Myocyte (in vitro differentiated cells): ENCODE measurements at regions not wholly inside any gene's neighbourhood (a gene's known extent, or its start where the extent isn't known, plus 50 kb on each side); places are given as distances from the start of the nearest gene placed in this dataset.
"Not testable (repeated sequence)": the region's sequence is repeated elsewhere in the genome, so short reads cannot be mapped to it uniquely, and the experiment has no call there.

Experiments used
- DNase-seq: peaks from one replicate; pipeline ENCODE4 v3.0.0-alpha.2; 2012; ENCODE audit warnings: low read depth

- DNase-seq, result no peak
Observed at GRCh38 chr1:196091397-196092135, 516.7 kb downstream of the KCNT2 start.

DNA sequence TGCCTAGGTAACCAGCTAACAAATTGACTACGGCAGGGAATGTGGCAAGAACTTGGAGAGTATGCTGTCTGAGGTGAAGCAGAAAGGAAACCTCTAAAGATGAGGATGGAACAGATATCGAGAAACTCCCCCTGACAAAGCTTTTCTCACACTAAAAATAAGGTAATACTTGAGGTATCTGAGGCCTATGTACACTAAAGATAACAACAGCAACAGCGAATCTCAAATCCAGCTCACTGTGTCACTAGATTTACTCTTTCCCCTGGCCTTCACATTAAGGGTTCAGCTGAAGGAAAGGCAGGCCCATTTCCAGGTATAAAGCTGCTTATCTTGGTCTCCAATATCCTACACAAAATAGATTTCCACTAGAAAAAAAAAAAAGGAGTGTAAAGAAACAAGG, 518.0 kb downstream of the KCNT2 start:
- no peak for DNase-seq

- DNase-seq, result no peak
Observed at GRCh38 chr1:196088541-196088940, 519.7 kb downstream of the KCNT2 start.

DNA sequence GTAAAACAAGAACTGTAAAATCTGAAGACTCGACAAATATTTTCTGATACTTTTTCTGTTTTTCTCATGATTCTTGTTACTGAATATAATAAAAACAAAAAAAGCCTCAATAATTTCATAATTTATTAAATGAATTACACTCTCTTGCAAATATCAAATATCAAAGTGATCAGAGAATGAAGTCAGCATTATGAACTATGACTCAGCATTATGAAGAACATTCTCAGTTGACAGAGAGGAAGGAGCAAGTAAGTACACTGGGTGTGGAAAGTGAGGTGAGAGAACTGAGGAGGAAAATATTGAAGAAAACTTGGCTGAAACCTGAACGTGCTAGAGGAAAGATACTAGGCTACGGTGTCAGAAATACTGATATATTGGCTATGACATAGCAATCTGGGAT, 529.5 kb downstream of the KCNT2 start:
- peak; percentile 20 for DNase-seq

- no peak for DNase-seq
Observed at GRCh38 chr1:196075621-196076020, 532.6 kb downstream of the KCNT2 start.

DNA sequence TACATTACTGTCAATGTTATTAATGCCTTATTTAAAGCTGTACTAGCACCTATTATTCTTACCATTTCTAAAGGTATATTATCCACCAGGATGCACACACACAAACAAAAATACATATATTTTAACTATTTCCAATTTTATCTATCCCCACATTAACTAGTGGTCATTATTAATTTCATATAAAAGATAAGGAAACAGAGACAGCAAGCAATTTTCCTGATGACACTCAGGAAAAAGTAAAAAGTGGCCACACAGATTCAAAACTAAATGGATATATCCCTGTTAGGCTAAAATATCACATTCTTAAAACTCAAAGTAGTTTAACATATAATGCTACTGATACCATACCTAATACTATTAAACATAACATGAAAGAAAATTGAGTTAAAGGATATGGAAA, 534.1 kb downstream of the KCNT2 start:
- no peak for DNase-seq

DNA sequence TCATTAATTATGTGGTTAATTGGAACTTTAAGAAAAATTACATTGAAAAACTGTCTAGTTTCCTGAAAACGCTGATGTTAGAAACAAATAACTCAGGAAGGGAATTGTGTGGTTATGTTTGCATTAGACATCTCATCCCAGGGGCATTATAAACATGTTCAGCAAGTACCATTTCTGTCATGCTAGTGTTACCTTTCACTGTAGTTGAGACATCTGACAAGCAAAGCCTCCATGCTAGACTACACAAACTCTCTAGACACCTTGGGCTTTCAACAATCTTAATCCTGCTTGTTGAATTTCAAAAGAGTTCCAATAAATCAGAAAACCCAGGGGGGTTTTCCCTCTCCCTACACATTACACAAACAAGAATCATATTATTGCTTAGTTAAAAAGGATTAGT, 536.8 kb downstream of the KCNT2 start:
- no peak for DNase-seq

DNA sequence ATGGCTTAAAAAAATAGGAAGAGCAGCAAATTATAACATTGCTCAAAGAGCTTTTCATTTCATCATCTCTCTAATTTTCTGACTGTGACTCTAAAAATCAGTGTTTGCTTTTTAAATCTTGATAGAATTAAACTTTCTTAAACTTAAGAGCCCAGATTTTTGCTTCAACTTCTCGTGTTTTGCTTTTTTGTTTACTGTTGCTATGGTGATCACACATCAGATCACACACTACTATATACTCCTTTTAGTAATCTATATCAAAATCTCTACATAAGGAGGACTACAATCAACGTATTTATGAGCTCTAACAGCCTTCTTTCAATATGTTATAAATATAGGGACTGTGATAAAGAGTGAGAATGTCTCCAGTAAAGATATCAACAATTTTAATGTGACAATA, 537.3 kb downstream of the KCNT2 start:
- no peak for DNase-seq

DNA sequence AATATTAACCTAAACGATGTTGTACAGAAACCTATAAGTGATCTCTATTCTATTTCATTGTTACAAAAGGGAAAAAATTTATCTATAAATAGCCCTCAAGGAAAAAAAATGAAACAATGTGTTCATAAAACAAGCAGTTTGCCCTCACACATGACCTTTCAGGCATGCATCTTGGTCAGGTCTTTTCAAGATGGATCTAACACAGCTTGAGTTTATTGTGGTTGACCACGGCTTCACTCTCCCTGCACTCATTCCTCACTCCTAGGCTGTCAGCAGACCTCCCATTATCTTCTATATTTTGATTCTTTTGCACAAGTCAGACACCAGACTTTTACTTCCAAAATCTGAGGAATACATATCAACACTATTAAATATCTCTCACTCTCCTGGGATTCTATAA, 544.3 kb downstream of the KCNT2 start:
- peak; percentile 25 for DNase-seq

GRCh38 chr1:196063294-196063693, 544.9 kb downstream of the KCNT2 start:
- no peak for DNase-seq

DNA sequence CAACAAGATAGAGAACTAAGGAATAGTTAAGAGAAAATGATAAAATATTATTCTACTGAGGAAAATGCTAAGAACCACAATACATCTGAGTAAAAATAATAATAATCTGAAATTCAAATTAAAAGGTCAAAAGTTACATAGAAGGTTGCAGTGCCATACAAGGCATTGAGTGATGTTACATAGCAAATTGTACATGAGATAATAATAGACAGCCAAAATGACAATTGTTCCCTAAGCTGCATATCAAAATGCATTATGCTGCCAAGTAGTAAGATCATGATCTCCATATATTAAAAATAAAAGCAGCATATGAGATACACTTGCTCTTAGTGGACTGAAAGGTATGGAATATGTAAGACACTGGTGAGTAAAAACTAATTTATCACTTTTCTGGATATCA, 547.7 kb downstream of the KCNT2 start:
- no peak for DNase-seq

DNA sequence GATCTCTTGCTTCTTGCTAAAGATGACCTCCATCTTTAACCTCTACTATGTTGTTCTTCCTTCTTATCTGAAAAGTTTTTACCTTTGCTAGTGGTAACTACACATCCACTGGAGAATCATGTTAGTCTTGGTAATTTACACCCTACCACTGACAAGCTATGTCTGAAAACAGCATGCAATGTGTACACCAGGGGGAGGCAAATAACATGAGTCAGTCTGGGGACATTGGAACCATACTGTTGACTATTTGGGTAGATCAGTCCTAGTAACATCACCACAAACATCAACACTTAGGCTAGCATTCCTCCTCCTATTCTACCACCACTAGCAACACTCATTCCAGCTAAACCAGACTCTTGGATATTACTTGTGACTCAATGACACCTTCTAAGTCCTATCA, 549.0 kb downstream of the KCNT2 start:
- DNase-seq, result no peak

- DNase-seq, result no peak
Observed at GRCh38 chr1:196056966-196057365, 551.3 kb downstream of the KCNT2 start.

- DNase-seq, result no peak
Observed at GRCh38 chr1:196049407-196049806, 558.8 kb downstream of the KCNT2 start.

GRCh38 chr1:196043268-196043667, 565.0 kb downstream of the KCNT2 start:
- DNase-seq, result no peak

GRCh38 chr1:196034080-196034706, 574.0 kb downstream of the KCNT2 start:
- DNase-seq, result no peak

GRCh38 chr1:196031387-196031786, 576.9 kb downstream of the KCNT2 start:
- DNase-seq, result not testable (repeated sequence)

DNA sequence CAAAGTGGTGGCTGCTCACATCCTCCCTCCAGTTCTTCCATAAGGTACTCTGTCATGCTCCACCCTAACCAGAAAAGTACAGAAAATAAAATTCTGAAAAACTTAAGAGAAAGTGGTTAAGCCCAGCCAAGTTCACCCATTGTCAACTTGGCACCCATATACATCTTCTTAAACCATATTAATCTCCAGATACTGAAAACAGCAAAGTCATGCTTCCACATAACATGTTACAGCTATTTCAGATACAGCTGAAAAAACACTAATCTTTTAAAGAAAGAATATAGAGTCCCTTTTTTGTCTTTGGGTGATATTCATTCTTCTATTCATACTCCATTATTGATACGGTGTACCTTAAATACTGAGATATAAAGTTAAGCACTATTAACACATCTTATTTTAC, 577.8 kb downstream of the KCNT2 start:
- no peak for DNase-seq

DNA sequence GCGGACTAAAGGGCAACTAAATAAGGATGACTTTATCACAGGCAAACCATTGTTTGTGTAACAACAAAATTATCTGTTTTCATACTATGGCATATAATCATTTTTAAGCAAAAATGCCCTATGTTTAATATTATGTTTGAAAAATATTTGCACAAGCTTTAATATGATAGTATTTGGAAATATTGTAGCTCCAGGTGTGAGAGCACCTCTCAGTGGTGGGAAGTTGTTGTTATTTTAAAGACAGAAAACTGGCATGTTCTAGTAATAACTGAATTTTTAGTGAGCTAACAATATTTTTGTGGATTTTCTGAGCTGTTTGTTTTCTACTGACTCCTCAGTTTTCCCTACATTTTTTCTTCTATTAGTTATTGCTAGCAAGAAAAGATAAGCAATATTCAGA, 578.8 kb downstream of the KCNT2 start:
- no peak for DNase-seq

DNA sequence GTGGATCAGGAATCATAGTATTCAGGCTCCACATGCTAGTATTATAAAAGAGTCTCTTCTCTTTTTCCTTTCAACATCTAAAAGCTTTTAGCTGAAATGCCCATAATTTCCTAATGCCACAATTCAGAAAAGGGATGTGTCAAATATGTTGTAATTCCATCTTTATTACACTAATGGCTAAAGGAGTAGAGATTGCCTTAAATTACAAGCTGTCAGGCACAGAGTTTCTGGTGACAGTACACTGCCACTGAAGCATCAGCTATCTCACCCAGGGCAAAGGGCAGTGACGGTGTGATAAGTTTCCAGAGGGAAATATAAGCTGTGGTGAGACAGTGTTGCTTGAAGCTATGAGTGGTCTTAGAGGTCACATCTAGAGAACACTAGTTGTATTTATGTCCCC, 581.1 kb downstream of the KCNT2 start:
- DNase-seq, result no peak

GRCh38 chr1:196021174-196021573, 587.1 kb downstream of the KCNT2 start:
- not testable (repeated sequence) for DNase-seq

GRCh38 chr1:196009362-196009761, 598.9 kb downstream of the KCNT2 start:
- no peak for DNase-seq

- no peak for DNase-seq
Observed at GRCh38 chr1:196007763-196008162, 600.5 kb downstream of the KCNT2 start.
